IPS-15b (cell line): ENCODE measurements at regions not wholly inside any gene's neighbourhood (a gene's known extent, or its start where the extent isn't known, plus 50 kb on each side); places are given as distances from the start of the nearest gene placed in this dataset.

Experiments used
- H3K27me3 ChIP-seq: one replicate; pipeline ENCODE4 v1.6.1; 2013; ENCODE audit warnings: low read length; ENCODE audit not compliant: control insufficient read depth, insufficient read depth
- H3K36me3 ChIP-seq: one replicate; pipeline ENCODE4 v1.6.1; 2013; ENCODE audit warnings: low read length; ENCODE audit not compliant: control insufficient read depth, insufficient read depth
- H3K4me1 ChIP-seq: one replicate; pipeline ENCODE4 v1.6.1; 2013; ENCODE audit warnings: mild to moderate bottlenecking, low read length; ENCODE audit not compliant: control insufficient read depth, insufficient read depth
- H3K4me3 ChIP-seq: one replicate; pipeline ENCODE4 v1.5.1; 2013; ENCODE audit warnings: low read depth, low read length
- H3K9ac ChIP-seq: one replicate; pipeline ENCODE4 v1.6.1; 2013; ENCODE audit warnings: low read depth, mild to moderate bottlenecking, low read length
- H3K9me3 ChIP-seq: one replicate; pipeline ENCODE4 v1.6.1; 2013; ENCODE audit warnings: mild to moderate bottlenecking, low read length; ENCODE audit not compliant: control insufficient read depth, insufficient read depth

DNA sequence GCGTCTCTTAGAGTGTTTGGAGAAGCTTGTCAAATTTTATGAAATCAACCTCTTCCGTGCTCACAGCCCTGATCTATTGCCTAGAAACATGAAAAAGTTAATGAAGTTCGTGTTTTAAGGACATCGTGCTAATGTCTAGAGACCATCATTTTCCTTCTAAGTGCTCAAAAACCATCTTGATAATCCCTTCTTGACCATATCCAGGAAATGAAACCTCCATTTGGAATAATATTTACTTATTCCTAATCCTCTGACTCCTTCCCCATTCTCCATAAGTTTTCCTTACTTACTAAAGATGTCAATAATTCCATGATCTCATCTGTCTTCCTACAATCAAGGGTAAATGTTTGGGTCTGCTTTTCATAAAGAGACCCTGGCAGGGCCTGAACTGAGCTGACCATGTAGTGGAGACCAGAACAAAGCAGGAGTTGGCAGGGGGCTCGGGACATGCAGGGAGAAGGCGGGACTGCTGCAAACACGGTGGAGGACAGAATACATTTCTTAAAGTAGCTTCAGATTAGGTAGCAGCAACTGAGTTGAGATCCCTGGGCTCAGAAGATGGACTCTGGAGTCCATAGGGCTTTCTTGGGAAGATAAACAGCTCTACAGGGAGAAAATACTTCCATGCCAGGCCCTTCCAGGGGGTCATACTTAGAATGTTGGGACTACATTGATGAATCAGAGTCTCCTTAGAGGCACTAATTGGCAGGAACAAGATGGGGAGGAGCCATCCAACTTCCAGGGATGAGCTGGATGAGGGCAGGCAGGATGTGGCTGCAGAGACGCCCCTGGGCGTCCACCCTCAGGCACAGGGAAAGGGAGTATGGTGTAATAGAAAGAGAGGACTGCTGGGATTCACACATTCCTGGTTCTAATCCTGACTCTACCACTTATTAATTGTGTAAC, 100.7 kb downstream of the RIN2 start:
- no peaks in the 10 kb centered on the region for H3K9me3 ChIP-seq
- no peaks in the 10 kb centered on the region for H3K36me3 ChIP-seq
- H3K4me1 ChIP-seq = no peaks in the 10 kb centered on the region
- no peak overlapping the region for H3K9ac ChIP-seq
- H3K27me3 ChIP-seq = no peaks in the 10 kb centered on the region
- H3K4me3 ChIP-seq = no peak overlapping the region

DNA sequence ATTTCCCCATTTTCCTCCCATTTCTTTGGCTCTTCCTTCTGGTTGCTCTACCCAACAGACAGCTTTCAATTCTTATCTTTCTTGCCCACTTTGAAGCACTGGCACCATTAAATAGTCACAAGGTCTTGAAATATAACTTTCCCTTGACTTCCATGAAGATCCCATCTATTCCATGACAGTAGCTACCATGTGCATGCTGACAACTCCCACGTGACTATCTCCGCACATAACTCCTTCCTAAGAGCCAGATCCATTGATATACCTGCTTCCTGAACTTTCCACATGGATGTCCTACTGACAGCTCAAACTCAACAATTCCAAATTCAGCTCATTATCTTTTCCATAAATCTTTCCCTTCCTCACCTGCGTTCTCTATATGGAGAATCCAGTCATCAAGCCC, 101.4 kb downstream of the RIN2 start:
- Histone ChIP-seq H3K36me3 (no peaks in the 10 kb centered on the region), H3K4me1 (no peaks in the 10 kb centered on the region), H3K9ac (no peak overlapping the region)

DNA sequence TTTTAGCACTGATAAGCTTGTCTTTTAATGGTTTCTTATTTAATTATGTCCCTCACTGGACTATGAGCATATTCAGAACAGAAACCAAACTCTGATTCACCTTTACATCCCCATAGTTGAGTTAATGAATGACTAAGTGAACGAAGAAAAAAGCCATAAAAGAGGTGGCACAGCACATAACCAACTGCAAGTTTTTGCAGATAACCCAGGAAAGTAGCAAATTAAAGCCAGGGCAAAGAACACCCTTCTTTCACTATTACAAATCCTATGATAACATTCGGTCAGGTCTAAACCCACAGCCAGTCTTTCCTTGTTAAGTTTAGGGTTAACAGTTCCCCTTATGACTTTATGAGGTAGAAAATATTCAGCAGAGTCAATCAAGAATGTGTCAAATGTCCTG, 102.7 kb downstream of the RIN2 start:
- Histone ChIP-seq H3K9me3 (no peaks in the 10 kb centered on the region), H3K4me3 (no peak overlapping the region), H3K36me3 (no peaks in the 10 kb centered on the region), H3K4me1 (no peaks in the 10 kb centered on the region), H3K27me3 (no peaks in the 10 kb centered on the region), H3K9ac (no peak overlapping the region)

More for the DNA sequence above, 101.4 kb downstream of the RIN2 start:
- Histone ChIP-seq H3K9me3 (no peaks in the 10 kb centered on the region), H3K4me3 (no peak overlapping the region), H3K27me3 (no peaks in the 10 kb centered on the region)

DNA sequence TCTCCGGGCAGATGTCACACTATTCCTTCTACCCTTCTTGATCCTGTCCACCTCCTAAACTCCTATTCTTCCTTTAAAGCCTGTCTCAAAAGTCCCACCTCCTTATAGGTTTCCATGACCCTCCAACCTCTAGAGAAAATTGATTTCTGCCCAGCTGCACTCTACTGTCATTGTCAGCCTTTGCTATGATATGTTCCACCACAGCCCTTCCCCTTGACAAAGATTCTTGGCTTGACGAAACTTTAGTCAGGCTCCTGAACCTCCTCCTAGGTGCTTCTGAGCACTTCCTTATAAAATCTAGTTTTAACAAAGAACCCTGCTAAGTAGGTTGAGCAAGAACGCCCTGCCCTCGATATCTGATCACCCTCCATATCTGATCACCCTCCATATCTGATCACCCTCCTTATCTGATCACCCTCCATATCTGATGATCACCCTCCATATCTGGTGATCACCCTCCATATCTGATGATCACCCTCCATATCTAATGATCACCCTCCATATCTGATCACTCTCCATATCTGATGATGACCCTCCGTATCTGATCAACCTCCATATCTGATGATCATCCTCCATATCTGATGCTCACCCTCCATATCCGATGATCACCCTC, 103.2 kb downstream of the RIN2 start:
- H3K4me1 ChIP-seq = no peaks in the 10 kb centered on the region
- no peaks in the 10 kb centered on the region for H3K9me3 ChIP-seq
- no peak overlapping the region for H3K9ac ChIP-seq
- no peaks in the 10 kb centered on the region for H3K27me3 ChIP-seq
- H3K4me3 ChIP-seq = no peak overlapping the region
- H3K36me3 ChIP-seq = no peaks in the 10 kb centered on the region

DNA sequence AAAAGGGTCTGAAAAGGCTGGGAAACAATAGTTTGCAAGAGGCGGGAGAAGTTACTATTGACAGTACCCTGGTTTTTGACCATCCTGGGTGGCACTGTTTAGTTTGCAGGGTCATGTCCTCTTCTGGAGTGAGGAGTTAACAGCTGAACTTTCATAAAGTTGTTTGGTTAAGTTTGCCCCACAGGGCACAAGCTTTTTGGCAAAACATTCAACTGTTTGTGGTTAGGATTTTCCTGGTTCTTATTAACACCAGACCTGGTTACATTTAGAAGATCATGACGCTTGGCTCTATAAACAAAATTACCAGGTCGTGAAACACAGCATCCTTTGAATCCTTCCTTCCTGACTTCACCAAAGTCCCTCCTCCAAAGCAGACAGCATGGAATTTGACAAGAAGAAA, 106.1 kb downstream of the RIN2 start:
- no peaks in the 10 kb centered on the region for H3K4me1 ChIP-seq

DNA sequence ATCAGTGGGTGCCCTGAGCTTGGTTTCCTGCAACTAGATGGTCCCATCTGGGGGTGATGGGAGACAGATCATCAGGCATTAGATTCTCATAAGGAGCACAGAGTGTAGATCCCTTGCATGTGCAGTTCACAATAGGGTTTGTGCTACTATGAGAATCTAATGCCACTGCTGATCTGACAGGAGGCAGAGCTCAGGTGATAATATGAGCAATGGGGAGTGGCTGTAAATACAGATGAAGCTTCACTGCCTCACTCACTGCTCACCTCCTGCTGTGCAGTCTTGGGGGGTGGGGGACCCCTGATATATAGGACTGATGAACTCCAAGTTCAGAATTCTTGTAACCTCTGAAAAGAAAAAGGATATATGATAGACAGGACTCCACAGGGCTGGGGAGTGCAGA, 108.0 kb downstream of the RIN2 start:
- no peaks in the 10 kb centered on the region for H3K36me3 ChIP-seq
- no peaks in the 10 kb centered on the region for H3K9me3 ChIP-seq
- no peak overlapping the region for H3K9ac ChIP-seq
- H3K27me3 ChIP-seq = no peaks in the 10 kb centered on the region
- H3K4me3 ChIP-seq = no peak overlapping the region
- no peaks in the 10 kb centered on the region for H3K4me1 ChIP-seq

More for the DNA sequence above, 106.1 kb downstream of the RIN2 start:
- H3K36me3 ChIP-seq = no peaks in the 10 kb centered on the region
- no peak overlapping the region for H3K9ac ChIP-seq
- H3K27me3 ChIP-seq = no peaks in the 10 kb centered on the region
- H3K4me3 ChIP-seq = no peak overlapping the region
- no peaks in the 10 kb centered on the region for H3K9me3 ChIP-seq

DNA sequence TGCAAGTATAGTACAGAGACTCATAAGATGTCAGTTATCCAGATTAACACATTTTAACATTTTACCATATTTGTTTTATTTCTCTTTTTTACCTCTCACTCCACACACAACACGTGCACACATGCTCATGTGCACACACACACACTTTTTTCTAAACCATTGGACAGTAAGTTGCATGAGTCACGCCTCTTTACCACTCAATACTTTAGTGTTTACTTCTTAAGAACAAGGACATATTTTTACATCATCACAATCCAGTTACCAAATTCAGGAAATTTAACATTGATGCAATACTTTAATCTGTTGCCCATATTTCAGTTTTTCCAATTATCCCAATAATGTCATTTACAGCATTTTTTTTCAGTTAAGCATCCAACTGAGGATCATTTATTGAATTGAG, 109.0 kb downstream of the RIN2 start:
- Histone ChIP-seq H3K27me3 (no peaks in the 10 kb centered on the region), H3K9ac (no peak overlapping the region), H3K4me3 (no peak overlapping the region), H3K4me1 (no peaks in the 10 kb centered on the region), H3K36me3 (no peaks in the 10 kb centered on the region), H3K9me3 (no peaks in the 10 kb centered on the region)

DNA sequence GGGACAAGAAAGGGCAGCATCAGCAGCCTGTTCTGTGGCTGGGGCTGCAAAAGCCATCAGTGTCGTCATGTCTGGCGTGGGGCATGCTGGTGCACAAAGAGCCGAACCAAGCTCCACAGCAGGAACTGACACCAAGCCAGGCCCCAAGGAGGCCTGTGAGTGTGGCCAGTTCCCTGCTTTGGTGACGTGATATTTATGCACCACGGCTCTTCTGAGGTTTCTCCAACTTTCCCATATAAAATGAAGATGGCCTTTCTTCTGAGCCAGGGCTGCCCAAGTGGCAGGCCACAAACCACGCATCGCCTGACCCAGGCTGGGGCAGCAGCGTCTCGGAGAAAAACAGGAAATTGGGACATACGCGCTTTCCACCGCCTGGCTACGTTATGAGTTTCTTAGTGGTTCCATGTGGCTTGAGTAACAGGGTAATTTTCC, 109.9 kb downstream of the RIN2 start:
- H3K9me3 ChIP-seq = no peaks in the 10 kb centered on the region
- no peaks in the 10 kb centered on the region for H3K27me3 ChIP-seq
- H3K36me3 ChIP-seq = no peaks in the 10 kb centered on the region
- H3K4me1 ChIP-seq = no peaks in the 10 kb centered on the region
- no peak overlapping the region for H3K4me3 ChIP-seq
- no peak overlapping the region for H3K9ac ChIP-seq

DNA sequence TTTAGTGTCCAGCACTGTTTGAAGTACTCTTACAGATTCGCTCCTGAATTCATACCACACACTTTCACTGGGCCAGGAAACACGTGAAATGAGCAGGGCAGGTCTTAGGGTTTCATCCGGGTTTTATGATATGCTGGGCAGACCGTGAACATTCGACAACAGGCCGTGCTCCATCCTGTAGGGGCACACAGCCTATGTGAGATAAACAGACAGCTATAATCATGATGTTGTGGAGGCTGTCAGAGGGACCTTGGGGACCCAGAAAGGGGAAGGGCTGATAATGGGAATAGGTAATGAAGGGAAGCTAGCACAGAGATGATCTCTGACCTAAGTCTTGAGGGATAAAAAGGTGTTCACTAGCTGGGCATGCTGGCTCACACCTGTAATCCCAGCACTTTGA, 110.4 kb downstream of the RIN2 start:
- Histone ChIP-seq H3K27me3 (no peaks in the 10 kb centered on the region), H3K9ac (no peak overlapping the region), H3K36me3 (no peaks in the 10 kb centered on the region), H3K4me3 (no peak overlapping the region), H3K4me1 (no peaks in the 10 kb centered on the region), H3K9me3 (no peaks in the 10 kb centered on the region)

DNA sequence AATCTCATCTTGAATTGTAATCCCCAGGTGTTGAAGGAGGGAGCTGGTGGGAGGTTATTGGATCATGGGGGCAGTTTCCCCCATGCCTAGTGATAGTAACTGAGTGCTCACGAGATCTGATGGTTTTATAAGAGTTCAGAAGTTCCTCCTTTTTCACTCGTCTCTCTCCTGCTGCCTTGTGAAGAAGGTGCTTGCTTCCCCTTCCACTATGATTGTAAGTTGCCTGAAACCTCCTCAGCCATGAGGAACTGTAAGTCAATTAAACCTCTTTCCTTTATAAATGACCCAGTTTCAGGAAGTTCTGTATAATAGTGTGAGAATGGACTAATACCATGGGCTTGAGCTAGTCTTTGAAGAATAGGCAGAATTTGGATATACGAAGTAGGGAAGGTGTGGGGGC, 113.9 kb downstream of the RIN2 start:
- no peaks in the 10 kb centered on the region for H3K27me3 ChIP-seq
- H3K9ac ChIP-seq = no peak overlapping the region
- H3K36me3 ChIP-seq = no peaks in the 10 kb centered on the region
- H3K9me3 ChIP-seq = no peaks in the 10 kb centered on the region
- H3K4me3 ChIP-seq = no peak overlapping the region
- H3K4me1 ChIP-seq = no peaks in the 10 kb centered on the region

DNA sequence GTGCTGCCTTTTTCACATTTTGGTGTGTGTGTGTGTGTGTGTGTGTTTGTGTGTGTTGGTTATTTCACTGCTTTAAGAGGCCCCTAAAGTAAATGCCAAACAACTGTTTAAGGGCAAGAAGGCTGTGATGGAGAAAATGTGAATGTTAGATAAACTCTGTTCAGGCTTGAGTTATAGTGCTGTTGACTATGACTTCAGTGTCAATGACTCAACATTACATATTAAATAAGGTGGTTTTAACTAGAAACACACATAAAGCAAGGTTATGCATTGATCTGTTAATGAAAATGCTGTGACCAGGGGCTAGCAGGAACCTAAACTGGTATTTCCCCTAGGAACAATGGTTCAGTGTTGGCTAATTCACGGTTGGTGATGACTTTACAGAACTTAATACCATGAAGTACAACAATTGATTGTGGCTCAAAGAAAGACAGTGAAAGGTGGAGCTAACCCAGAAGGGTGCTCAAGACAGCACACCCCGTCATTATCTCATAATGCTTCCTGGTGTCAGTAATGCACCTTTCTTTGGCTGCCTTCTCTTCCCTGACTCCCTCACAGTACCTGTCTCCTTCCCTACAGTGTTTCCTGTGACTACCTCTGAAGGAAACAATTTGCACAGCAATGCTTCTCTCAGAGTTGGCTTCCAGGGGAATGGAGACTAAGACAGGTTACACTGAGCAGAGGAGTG, 116.1 kb downstream of the RIN2 start:
- Histone ChIP-seq H3K9ac (no peak overlapping the region), H3K4me3 (no peak overlapping the region), H3K36me3 (no peaks in the 10 kb centered on the region), H3K9me3 (no peaks in the 10 kb centered on the region), H3K27me3 (no peaks in the 10 kb centered on the region), H3K4me1 (no peaks in the 10 kb centered on the region)
